Small intestine (tissue), 7 donors: ENCODE measurements at regions not wholly inside any gene's neighbourhood (a gene's known extent, or its start where the extent isn't known, plus 50 kb on each side); places are given as distances from the start of the nearest gene placed in this dataset.
A peak's percentile ranks its signal among the peaks of the same experiment; 100 is the strongest.

Experiments used
- DNase-seq, 2 donors: peaks; one replicate each; pipeline versions ENCODE4 v3.0.0 to v3.0.0-alpha.2; 2013
- FAIRE-seq: peaks from 2 replicates; lab custom pipeline; 2012; peaks lifted over from hg19 to GRCh38; lab: Jason Lieb, UNC
- H3K27ac ChIP-seq, 3 donors: one replicate each; pipeline ENCODE4 v1.5.1; 2013; ENCODE audit warnings: low read length in 2 of 3, mild to moderate bottlenecking in 2 of 3, control low read depth in 1 of 3, inconsistent platforms in 1 of 3, low read depth in 1 of 3, moderate library complexity in 1 of 3
- H3K27me3 ChIP-seq, 3 donors: one replicate each; pipeline ENCODE4 v1.6.1; 2013; ENCODE audit warnings: low read length in 3 of 3, inconsistent platforms in 1 of 3; ENCODE audit not compliant: control insufficient read depth in 3 of 3, insufficient read depth in 3 of 3
- H3K36me3 ChIP-seq, 3 donors: one replicate each; pipeline ENCODE4 v1.6.1; 2013; ENCODE audit warnings: low read length in 3 of 3, inconsistent platforms in 1 of 3, low read depth in 1 of 3, mild to moderate bottlenecking in 1 of 3, moderate library complexity in 1 of 3; ENCODE audit not compliant: control insufficient read depth in 3 of 3, insufficient read depth in 2 of 3
- H3K4me1 ChIP-seq, 3 donors: one replicate each; pipeline ENCODE4 v1.6.1; 2013; ENCODE audit warnings: low read length in 2 of 3, inconsistent platforms in 1 of 3, low read depth in 1 of 3, mild to moderate bottlenecking in 1 of 3, moderate library complexity in 1 of 3; ENCODE audit not compliant: control insufficient read depth in 3 of 3, insufficient read depth in 2 of 3
- H3K4me3 ChIP-seq, 3 donors: one replicate each; pipeline ENCODE4 v1.5.1; 2013; ENCODE audit warnings: low read length in 3 of 3, control low read depth in 1 of 3, inconsistent platforms in 1 of 3, low read depth in 1 of 3, mild to moderate bottlenecking in 1 of 3, moderate library complexity in 1 of 3
- H3K9me3 ChIP-seq, 2 donors: one replicate each; pipeline ENCODE4 v1.6.1; 2013; ENCODE audit warnings: low read depth in 1 of 2, low read length in 1 of 2; ENCODE audit not compliant: control insufficient read depth in 2 of 2, insufficient read depth in 1 of 2
- WGBS, 3 donors: extraction: QIAGEN DNeasy Blood & Tissue Kit; methylation state at CpG; one replicate each; pipeline ENCODE4 v1.1.7; 2013; 5-methylcytosine and 5-hydroxymethylcytosine counted together
- donor health status: healthy with polysubstance abuse.
- donor health status: control.
- donor health status: control.
- donor health status: Bipolar disorder and iron deficiency.
- donor health status: healthy.

GRCh38 chr5:8135742-8136141 lies 266.8 kb downstream of the MTRR start:
- Histone ChIP-seq H3K27ac (no peak overlapping the region), H3K4me1 (no peaks in the 10 kb centered on the region), H3K27me3 (no peaks in the 10 kb centered on the region), H3K9me3 (no peaks in the 10 kb centered on the region), H3K4me3 (no peak overlapping the region), H3K36me3 (no peaks in the 10 kb centered on the region)
- DNase-seq (peak; percentile 3 to 10), FAIRE-seq (no peak)
- WGBS, 3 donors = 11 to 50% (median 38%) methylated on average over 4 of the region's 4 CpGs

DNA sequence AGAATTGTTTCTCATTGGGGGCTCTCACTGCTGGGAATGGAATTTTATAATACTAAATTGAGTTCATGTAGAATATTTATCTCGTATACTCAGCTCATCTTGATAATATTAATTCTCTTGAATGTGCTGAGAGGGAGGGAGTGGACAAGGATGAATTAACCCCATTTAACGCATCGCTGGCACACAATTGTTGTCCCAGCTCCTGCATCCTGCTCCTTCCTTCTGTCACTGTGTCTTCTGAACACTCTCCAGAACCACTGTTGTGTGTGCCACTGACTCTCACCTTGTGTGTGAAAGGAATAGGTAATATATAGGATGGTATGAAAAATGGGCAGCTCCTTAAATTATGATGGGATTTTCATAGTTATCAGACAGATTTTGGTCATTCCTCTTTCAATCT lies 267.3 kb downstream of the MTRR start:
- FAIRE-seq = no peak
- H3K27me3 ChIP-seq = no peaks in the 10 kb centered on the region
- 48 to 75% (median 57%) methylated on average over 3 of the region's 3 CpGs for WGBS, 3 donors
- no peak overlapping the region for H3K4me3 ChIP-seq
- H3K27ac ChIP-seq = no peak overlapping the region
- no peaks in the 10 kb centered on the region for H3K4me1 ChIP-seq
- no peaks in the 10 kb centered on the region for H3K9me3 ChIP-seq
- no peaks in the 10 kb centered on the region for H3K36me3 ChIP-seq
- no peak for DNase-seq

GRCh38 chr5:8137941-8138550 lies 269.1 kb downstream of the MTRR start:
- Histone ChIP-seq H3K36me3 (no peaks in the 10 kb centered on the region), H3K27me3 (no peaks in the 10 kb centered on the region), H3K4me1 (no peaks in the 10 kb centered on the region), H3K4me3 (no peak overlapping the region), H3K27ac (no peak overlapping the region), H3K9me3 (no peaks in the 10 kb centered on the region)
- WGBS, 3 donors = 61 to 84% (median 77%) methylated on average over 2 of the region's 2 CpGs
- DNase-seq (no peak), FAIRE-seq (no peak)

DNA sequence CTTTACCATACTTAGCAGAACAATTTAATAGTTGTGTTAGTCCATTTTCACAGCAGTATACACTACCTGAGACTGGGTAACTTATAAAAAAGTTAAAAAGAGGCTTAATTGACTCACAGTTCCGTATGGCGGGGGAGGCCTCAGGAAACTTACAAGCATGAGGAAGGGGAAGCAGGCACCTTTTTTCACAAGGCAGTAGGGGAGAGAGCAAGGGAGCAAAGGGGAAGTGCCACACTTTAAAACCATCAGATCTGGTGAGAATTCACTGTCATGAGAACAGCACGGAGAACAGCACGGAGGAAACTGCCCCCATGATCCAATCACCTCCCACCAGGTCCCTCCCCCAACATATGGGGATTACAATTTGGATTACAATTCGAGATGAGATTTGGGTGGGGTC lies 269.9 kb downstream of the MTRR start:
- Histone ChIP-seq H3K27ac (no peak overlapping the region), H3K4me3 (no peak overlapping the region), H3K36me3 (no peaks in the 10 kb centered on the region), H3K27me3 (no peaks in the 10 kb centered on the region), H3K4me1 (no peaks in the 10 kb centered on the region), H3K9me3 (no peaks in the 10 kb centered on the region)
- WGBS, 3 donors = 54 to 75% (median 69%) methylated on average over 5 of the region's 5 CpGs
- DNase-seq = no peak
- FAIRE-seq = no peak

- no peaks in the 10 kb centered on the region for H3K27me3 ChIP-seq
- peaks cover 0 to 3% of the 10 kb centered on the region in 2 donors for H3K9me3 ChIP-seq
- H3K4me3 ChIP-seq = no peak overlapping the region
- no peak for FAIRE-seq
- WGBS, 3 donors = 79 to 93% (median 88%) methylated on average over 1 of the region's 1 CpG
- no peak overlapping the region for H3K27ac ChIP-seq
- no peaks in the 10 kb centered on the region for H3K36me3 ChIP-seq
- H3K4me1 ChIP-seq = no peaks in the 10 kb centered on the region
- DNase-seq = no peak
Measured at GRCh38 chr5:8150791-8151190, 281.8 kb downstream of the MTRR start.

- no peak for FAIRE-seq
- H3K27ac ChIP-seq = no peak overlapping the region
- no peaks in the 10 kb centered on the region for H3K4me1 ChIP-seq
- H3K4me3 ChIP-seq = no peak overlapping the region
- no peaks in the 10 kb centered on the region for H3K9me3 ChIP-seq
- DNase-seq = no peak
- 75 to 88% (median 84%) methylated on average over 3 of the region's 3 CpGs for WGBS, 3 donors
- no peaks in the 10 kb centered on the region for H3K27me3 ChIP-seq
- H3K36me3 ChIP-seq = no peaks in the 10 kb centered on the region
Measured at GRCh38 chr5:8156706-8157105, 287.8 kb downstream of the MTRR start.

GRCh38 chr5:8157320-8157822 lies 288.4 kb downstream of the MTRR start:
- no peak overlapping the region for H3K4me3 ChIP-seq
- no peaks in the 10 kb centered on the region for H3K4me1 ChIP-seq
- FAIRE-seq = no peak
- 70 to 83% (median 74%) methylated on average over 7 of the region's 7 CpGs for WGBS, 3 donors
- no peaks in the 10 kb centered on the region for H3K36me3 ChIP-seq
- H3K9me3 ChIP-seq = no peaks in the 10 kb centered on the region
- H3K27ac ChIP-seq = no peak overlapping the region
- no peak for DNase-seq
- H3K27me3 ChIP-seq = no peaks in the 10 kb centered on the region

- Histone ChIP-seq H3K4me3 (no peak overlapping the region), H3K4me1 (no peaks in the 10 kb centered on the region), H3K27ac (peak overlapping the region in 1 of 3 donors; percentile 37), H3K27me3 (no peaks in the 10 kb centered on the region), H3K36me3 (no peaks in the 10 kb centered on the region), H3K9me3 (peaks cover 0 to 4% of the 10 kb centered on the region in 2 donors)
- DNase-seq (peak in 1 of 2 donors; percentile 51), FAIRE-seq (no peak)
- WGBS, 3 donors = 45 to 48% (median 47%) methylated on average over 5 of the region's 5 CpGs
Measured at GRCh38 chr5:8176101-8176693, 307.2 kb downstream of the MTRR start.
